SIG-M5 treated with dmso at 0.1 percent for 504 hours (cell line): ENCODE measurements at regions not wholly inside any gene's neighbourhood (a gene's known extent, or its start where the extent isn't known, plus 50 kb on each side); places are given as distances from the start of the nearest gene placed in this dataset.

ENCODE experiments used
- DNase-seq: peaks from one replicate; lab custom pipeline; 2025; ENCODE audit not compliant: unreplicated experiment; lab: John Stamatoyannopoulos, UW

GRCh38 chr4:187304133-187304532 lies 580.5 kb upstream of the FAT1 start:
- no peak for DNase-seq

- no peak for DNase-seq
These were observed 583.5 kb upstream of the FAT1 start for GRCh38 chr4:187307131-187307530.

DNA sequence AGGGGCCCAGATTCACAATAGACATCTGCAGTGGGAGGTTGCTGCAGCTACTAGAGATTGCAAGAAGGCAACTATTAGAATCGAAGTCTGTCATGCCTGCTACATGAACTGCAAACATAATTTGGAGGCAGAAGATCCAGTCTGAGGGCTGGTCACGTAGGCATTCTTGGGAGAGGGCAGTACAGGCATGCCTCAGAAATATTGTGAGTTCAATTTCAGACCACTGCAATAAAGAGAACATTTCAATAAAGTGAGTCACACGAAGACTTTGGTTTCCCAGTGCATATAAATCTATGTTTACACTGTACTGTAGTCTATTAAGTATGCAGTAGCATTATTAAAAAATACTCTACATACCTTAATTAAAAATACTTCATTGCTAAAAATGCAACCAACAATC lies 585.8 kb upstream of the FAT1 start:
- DNase-seq = no peak

DNA sequence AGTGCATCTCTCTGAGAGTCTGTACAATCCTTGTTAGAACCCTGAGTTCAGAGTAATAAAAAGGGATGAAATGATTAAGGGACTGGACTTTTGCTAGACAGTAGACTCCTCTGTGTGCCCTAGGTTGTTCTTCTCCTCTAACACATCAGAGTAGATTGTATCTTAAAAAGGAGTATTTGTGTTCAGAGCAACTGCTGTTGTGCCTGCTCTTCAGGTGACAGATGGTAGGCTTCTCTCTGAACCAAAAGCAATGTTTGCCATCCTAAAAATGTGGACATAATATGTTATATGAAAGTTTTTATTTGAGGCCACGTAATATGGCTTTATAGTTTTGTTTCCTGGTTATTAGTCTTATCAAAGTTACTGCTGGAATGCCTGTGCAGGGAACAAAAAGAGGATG lies 588.6 kb upstream of the FAT1 start:
- no peak for DNase-seq

GRCh38 chr4:187317799-187318198 lies 594.1 kb upstream of the FAT1 start:
- no peak for DNase-seq

- DNase-seq = no peak
These were observed 598.1 kb upstream of the FAT1 start for GRCh38 chr4:187321711-187322110.

DNA sequence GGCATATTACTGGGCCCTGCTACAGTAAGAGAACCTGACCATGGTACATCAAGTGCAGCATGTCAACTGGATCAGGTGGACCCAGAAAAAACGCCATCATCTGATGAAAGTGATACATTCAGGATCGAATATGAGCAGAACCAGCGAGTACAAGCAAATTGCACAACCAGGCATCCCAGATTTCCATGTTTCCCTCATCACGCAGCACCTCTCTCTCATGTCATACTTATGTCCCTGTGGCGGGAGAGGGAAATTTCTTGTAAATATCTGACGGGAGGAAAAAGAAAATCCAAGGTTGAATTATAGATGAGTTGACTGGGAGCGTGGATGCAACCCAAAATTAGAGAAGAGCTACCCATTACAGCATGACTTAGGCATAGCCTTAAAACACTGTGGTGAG lies 608.5 kb upstream of the FAT1 start:
- DNase-seq = no peak

DNA sequence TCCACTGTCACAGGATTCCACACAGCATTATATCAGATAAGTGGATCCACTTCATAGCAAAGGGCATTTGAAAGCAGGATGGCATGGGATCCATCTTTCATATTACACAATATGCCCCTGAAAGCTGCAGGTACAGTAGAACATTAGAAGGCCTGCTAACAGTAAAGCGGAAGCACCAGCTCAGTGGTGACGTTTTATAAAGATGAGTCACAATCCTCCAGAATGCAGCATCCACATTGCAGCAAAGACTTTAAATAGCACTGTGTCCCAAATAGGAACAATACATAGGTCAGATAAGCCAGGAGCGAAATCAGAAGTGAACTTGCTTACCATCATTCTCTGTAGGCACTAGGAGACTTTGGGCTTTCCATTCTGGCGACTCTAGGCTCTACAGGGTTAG lies 609.5 kb upstream of the FAT1 start:
- no peak for DNase-seq

DNA sequence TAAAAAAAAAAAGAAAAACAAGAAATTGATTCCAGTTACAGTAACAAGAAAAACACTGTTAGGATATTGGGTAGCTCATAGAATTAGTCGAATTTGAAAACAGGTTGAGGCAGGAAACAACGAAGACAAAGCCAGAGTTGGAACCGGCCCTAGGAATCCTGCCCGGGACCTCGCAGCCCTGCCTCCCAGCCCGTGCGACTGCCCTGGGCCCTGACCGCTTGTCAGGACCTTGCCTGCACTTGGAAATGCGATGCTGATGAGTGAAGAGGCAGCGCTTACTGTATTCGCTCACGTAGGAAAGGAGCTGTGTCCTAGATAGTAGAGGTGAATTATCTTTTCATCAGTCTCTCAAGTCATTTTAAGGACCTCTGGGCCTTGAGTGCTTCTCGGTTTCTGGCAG lies 611.7 kb upstream of the FAT1 start:
- no peak for DNase-seq

- no peak for DNase-seq
These were observed 631.1 kb upstream of the FAT1 start for GRCh38 chr4:187354740-187355139.

- DNase-seq = no peak
These were observed 633.5 kb upstream of the FAT1 start for GRCh38 chr4:187357045-187357643.

DNA sequence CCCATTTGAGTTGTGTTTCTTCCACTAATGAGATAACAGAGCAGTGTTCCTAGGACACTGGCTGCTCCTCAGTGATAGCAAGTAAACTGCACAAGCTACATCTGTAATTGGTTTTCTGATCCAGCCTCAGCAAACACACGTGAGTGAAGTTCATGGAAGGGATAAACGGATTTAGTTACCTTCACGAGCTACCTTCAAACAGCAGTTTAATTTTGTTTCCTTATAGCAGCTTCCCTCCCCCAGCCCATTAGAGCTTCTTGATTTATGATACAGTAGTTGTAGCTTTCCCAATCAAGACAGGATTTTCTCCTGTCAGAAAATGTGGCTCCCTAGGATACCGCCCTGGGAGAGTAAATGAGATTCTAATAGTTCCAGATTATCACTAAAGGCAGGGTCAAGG lies 634.2 kb upstream of the FAT1 start:
- DNase-seq = no peak

GRCh38 chr4:187362937-187363857 lies 632.4 kb upstream of the ZFP42 start:
- DNase-seq = no peak

- DNase-seq = no peak
These were observed 631.2 kb upstream of the ZFP42 start for GRCh38 chr4:187364401-187364800.

- no peak for DNase-seq
These were observed 630.7 kb upstream of the ZFP42 start for GRCh38 chr4:187364851-187365250.

DNA sequence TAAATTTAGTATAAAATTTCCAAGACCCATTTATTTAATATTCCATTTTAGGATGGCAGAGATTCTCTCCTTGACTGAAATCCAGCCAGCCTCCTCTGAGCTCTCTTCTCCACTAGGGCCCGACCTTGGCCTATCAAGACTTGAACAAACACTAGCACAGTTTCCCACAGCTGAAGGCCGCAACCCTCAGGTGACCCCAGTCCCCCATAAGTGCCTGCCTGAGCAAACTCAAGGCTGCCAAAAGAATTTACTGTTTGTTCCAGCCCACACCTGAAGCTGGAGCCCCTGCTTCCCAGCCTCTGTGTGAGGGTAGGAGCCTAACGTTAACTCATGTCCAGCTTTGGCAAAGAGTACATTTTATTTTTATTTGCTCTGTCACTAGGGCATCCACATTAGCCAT lies 629.0 kb upstream of the ZFP42 start:
- DNase-seq = no peak

DNA sequence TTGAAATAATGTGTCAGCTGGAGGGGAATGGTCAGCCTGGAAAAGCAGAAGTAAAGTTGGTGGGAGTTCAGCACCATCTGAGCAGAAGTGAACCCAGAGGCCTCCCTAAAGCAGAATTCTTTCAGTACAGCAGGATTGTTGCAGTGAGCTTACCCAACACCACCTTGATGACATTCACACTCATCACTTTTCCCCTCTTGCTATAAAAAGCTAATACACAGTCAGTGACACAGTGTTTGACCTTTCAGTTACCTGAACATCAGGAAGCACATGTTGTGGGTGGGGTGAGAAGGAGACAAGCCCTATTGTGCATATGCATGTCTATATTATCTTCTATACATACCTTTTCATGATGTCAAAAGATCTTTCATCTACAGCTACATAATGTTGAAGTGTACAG lies 624.7 kb upstream of the ZFP42 start:
- no peak for DNase-seq

DNA sequence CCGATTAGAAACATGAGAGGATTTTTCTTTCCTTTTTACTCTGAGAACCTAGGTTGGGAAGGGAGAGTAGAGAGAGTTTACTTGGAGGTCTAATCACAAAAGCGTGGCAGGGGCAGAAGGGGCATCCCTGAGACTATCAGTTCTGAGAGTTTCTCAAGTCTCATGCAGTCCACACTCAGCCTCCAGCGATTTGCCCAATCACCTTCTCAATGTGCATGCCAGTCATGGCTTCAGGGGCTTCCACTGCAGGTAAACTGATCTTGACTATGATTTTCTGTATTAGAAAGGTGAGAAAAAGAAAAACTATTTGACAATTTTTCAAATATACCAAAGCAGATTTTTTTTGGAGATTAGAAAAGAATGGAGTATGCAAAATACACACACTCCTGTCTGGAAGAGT lies 617.1 kb upstream of the ZFP42 start:
- no peak for DNase-seq

DNA sequence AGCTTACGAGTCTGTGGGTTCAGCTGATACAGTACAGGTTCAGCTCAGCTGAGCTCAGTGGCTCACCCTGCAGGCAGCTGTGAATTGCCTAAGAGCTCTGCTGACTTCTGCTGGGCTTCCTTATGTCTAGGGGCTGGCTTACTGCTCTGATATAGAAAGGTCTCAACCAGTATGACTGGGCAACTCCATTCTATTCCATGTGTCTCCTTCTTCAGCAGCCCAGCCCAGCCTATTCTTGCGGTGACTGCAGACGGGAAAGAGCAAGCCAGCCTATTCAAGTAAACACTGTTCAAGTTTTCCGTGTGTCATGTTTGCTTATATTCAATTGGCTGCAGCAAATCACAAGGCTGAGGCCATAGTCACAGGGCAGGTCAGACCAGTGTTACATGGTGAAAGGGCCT lies 615.4 kb upstream of the ZFP42 start:
- no peak for DNase-seq

DNA sequence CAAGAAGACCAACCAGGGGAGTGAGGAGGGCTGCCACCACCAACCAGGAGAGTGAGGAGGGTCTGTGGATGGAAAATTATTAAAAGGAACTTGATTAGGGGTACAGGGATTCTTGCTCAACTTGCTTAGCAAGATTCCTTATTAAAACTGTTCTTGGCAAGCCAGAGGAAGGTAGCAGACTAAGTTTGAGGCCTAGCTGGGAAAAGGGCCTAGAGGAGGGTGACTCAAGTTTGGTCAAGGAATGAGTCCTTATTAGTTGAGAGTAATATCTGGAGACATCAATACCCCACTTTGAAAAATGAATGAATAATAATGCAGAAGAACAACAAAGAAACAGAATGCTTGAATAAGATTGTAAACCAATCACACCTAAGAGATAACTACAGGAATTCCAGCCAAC lies 612.4 kb upstream of the ZFP42 start:
- no peak for DNase-seq

GRCh38 chr4:187387739-187388138 lies 607.8 kb upstream of the ZFP42 start:
- DNase-seq = no peak

GRCh38 chr4:187389420-187389819 lies 606.2 kb upstream of the ZFP42 start:
- DNase-seq = no peak

GRCh38 chr4:187390646-187391045 lies 604.9 kb upstream of the ZFP42 start:
- no peak for DNase-seq
